Suppressor macrophage treated with lipopolysaccharide for 4 hours (primary cell): ENCODE measurements at regions not wholly inside any gene's neighbourhood (a gene's known extent, or its start where the extent isn't known, plus 50 kb on each side); places are given as distances from the start of the nearest gene placed in this dataset.

Experiments used
- DNase-seq: peaks from one replicate; pipeline ENCODE4 v3.0.0-alpha.2; 2020

DNA sequence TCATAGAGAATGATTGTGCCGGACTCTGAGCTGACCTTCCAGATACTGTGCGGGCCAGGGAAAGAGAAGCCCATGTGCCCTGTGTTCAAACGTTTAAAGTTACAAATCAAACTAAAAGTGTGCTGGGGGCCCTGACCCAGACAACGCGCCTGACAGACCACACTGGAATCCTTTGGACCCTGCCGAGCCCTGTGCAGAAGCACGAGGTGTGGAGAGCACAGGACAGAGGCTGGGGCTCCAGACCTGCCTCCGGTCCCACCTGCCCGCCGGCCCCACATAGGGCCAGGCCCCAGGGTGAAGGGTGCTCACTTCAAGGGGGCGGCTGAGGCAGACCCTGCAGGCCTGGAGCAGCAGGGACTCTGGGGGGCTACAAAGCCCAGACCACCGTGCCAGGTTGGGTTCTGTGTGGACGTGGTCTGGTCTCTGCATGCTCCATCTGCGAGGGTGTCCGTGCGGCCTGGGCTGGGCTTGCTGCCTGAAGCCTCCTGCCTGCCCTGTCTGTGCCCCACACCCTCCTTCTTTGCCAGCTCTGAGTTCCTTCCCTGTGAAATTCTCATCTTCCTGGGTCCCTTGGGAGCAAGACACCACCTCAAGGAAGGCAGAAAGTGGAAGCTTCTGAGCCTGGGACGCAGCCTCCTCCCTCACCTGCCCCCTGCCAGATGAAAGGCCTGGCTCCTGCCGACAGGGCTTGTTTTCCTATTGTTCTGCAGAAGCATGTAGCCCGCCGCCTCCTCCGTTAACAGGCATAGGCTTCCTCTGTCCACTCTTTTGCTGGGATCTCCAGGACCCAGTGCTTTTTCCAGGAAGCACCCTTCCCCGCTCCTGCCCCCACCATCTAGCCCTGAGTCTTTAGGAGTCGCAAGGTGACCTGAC is 186.2 kb downstream of the ERMARD start:
- DNase-seq, result no peak

DNA sequence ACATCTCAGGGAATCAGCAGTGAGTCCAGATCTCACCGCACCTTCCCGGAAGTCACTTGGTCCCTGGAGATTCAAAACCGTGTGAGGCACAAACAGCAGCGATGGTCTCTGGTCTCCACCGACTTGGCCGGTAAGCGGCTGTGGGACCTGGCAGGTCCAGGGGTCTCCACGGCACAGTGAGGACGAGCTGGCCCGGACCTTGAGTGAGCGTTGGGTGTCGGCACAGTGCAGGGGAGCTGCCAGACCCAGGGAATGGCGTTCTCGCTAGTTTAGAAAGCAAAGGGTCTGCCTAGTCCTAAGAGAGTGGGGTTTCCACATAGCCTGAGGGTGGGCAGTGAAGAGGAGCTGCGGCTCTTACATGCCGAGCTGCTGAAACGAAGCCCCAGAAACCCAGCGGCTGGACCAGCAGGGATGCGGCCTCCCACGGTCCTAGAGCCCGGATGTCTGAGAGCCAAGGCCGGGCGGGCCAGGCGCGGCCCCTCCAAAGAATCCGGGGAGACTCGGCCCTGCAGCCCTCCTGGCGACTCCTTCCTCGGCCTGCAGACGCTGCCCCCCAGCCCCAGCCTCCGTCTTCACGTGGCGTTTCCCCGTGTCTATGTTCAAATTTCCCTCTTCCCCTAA is 185.0 kb downstream of the ERMARD start:
- DNase-seq, result no peak

DNA sequence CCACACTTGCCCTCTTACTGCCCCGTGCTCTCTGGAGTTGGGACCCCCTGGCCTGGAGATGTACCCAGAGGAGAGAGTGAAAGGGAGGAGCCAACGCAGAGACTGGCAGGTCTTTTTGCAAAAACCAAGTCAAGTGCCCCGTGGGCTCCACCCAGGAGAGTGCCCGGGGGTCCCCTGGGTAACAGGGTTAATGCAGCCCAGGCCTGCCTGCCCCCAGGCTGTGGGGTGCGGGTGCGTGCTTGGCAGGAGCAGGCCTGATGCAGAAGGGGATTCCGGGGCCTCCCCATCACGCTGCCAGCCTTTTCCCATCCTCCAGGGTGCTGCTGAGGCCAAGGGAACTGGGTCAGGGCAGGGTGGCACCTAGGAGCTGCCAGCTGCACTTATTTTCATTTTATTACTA is 184.4 kb downstream of the ERMARD start:
- DNase-seq, result no peak

DNA sequence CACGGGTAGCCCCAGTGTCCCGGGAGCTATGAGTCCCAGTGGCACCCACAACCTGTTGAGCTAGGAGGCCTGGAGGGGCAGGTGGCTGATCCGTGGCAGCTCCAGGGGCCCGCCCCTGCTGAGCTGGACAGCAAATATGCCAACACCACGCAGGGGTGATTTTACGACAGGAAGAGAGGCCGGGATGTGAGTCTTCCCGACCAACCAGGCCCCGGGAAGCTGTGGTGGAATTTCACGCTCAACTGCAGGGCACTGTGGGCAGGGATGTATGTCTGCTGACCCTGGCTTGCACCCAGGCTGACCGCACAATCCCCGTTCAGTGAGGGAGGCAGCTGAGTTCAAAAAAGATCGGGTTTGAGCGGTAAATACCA is 183.9 kb downstream of the ERMARD start:
- no peak for DNase-seq

DNA sequence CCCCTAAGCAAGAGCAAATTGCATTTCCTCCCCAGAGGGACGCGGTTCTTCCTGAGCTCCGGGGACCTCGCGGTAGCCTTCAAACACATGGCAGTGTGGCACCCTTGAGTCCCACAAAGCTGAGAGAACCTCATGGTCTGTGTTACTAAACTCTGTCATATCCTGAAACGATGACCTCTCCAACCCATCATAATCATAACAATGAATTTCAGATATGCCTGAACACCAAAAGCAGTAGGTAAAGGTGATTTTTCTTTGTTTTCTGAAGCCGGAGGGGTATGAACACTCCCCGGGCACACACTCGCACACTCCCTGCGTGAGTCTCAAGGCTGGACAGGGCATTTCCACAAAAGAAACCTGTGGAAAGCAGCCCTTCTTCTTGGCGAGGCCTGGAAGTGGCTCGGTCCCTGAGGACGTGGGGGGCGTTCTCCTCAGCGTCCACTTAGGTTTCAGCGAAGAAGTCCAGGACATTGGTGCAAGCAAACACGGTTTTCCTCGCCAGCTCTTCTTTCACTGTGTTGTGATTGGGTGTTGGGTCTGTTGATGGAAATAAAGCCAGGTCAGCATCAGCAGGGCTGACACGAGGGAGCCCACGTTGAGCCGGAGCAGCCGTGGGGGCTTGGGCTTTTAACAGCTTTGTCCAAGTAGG is 183.4 kb downstream of the ERMARD start:
- no peak for DNase-seq

DNA sequence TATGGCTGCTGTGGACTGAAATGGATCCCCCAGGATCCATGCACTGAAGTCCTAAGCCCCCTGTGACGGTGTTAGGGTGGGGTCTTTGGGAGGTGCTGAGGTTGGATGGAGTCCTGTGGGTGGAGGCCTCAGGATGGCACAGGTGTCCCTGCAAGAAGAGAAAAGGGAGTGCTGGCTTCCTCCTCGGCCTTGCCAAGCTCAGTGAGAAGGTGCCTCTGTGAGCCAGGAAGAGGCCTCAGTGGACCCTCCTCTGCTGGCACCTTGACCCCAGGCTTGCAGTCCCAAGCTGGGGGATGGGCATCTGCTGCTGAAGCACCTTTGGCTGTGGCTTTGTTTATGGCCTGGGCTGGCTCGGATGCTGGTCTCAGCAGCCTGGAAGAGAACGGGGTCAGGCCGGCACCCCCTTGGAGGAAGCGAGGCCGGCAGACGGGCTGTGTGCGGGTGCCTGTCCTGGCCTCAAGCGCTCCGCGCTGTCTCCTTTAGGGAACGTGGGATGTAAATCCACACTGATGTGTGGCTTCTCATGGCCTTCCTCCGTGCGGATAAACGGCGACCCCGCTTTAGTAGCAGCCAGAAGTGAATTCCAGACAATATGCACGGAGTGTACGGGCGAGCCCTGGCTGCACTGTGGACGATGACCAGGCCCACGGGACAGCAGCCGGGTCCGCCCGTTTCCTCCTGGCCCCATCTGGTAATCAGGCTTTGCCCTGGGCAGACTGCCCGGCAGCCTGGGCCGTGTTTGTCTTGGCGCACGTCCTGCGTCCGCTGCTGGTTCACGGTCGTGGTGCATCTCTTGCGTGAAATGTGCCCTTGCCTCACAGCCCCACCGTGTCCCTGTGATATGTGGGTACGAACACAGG is 182.6 kb downstream of the ERMARD start:
- no peak for DNase-seq

DNA sequence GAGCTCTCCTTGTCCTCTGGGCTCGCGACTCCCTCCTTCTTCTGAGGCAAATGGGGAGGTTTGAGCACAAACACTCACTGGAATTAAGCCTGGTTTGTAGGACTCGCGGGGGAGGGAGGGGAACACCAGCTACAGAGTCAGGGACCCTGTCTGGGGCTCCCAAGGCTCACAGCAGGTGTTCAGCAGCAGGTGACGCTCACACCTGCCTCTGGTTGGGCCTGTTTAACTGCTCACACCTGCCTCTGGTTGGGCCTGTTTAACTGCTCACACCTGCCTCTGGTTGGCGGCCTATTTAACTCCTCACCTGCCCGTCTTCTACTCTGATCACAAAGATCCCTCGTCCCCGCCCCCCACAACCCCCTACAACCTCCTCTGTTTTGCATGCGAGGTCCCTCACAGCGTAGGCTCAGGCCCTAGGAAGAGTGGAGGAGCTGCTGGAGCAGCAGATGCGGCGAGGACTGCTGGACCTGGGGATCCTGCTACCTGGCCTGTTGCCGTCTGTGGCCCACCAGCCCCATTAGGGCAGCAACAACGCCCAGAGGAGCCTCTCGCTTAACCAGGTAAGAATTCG is 181.9 kb downstream of the ERMARD start:
- DNase-seq, result no peak

DNA sequence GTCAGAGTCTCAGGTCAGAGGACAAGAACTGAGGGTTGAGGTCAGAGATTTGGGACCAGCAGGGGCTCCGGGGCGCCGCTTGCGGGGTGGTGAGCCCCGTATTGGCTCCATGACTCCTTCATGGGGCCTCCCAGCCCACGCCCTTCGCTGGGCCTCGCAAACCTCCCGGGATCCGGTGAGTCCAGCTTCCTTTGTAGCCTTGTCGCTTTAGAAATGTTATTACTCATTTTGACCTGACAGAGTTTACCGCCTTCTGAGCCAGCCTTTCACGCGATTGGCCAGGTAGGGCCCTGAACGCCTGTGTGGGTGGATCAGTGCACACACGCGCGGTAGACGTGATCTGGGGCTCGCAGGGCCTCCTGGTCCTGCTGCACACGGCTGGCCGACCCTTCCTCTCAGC is 181.1 kb downstream of the ERMARD start:
- no peak for DNase-seq

DNA sequence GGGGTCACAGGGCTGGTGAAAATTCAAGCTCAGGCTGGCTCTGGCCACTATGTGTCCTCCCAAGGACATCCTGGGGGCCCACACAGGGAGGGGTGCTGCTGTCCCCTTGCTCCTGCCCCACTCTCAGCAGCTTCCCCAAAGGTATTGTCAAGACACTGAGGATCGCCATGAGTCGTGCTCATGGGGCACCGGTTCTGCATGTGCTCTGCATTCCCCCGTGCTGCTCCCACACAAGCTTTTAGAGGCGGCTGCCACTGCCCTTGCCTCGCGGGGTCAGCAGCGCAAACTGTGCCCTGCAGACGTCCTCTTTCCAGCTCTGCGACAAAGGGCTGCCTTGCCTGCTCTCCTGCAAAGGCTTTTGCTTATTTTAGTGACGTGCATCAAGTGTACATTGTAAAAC is 179.8 kb downstream of the ERMARD start:
- DNase-seq, result no peak

DNA sequence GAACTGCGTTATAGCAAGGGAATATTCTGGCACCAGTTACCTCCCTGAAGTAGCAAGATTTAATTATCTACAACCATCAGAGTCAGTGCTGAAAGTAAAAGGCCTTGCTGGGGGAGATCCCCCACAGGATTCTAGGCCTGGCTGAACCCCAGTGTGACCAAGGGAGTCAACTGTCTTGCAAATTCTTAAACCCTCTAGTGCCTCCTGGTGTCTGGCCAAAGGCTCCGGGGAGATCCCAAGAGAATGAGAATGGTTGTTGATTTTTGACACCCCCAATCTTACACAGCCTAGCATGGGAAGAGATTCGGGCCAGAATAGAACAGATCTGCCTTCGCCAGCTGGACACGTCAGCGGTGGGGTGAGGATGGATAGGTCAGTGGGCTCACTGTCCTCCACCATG is 179.4 kb downstream of the ERMARD start:
- DNase-seq, result no peak

DNA sequence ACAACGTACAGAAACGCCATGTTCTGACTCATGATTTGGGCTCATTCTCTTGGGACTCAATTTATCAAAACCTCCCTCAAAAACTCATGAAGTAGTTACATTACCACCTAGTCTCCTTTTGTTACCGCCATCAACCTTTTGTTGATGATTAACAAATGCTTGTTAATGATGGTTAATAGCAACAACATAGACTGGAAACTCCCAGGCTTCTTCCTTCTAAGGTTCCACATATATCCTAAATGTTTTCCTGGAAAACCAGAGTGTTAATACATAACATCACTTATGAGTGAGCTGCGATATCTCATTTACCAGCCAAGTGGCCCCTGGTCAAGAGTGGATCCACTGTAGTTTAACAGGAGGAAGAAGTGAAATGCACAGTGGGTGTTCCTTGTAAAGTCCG is 176.3 kb downstream of the ERMARD start:
- no peak for DNase-seq

DNA sequence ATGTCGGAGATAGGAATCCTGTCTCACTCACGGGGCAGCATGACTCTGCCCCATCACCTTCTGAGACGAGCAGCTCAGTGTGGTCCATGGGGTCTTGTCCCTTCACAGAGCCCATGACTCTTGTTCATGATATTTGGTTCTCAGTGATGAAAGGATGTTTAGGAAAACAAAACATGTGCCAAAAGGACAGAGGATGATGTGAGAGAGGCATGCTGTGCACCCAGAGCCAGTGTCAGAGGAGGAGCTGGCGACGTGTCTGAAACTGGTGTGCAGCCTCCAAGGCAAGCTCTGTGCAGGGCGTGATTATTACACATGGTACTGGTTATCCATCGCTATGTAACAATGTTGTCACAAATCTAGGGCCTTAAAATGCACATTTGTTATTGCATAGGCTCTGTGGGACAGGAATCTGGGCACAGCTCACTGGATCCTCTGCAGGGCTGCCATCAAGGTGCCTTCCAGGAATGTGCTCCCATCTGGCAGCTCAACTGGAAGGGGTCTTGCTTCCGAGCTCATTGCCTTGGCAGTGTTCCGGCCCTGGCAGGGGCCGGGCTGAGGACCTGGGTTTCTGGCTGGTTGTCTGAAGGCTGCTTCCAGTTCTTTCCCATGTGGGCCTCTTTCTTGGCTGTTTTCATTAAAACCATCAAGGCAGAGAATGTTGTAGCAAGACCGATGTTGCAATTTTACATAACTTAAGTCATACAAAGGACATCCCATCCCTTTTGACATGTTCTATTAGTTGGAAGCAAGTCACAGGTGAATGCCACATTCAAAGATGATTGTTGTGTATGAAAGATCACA is 175.4 kb downstream of the ERMARD start:
- DNase-seq, result no peak

DNA sequence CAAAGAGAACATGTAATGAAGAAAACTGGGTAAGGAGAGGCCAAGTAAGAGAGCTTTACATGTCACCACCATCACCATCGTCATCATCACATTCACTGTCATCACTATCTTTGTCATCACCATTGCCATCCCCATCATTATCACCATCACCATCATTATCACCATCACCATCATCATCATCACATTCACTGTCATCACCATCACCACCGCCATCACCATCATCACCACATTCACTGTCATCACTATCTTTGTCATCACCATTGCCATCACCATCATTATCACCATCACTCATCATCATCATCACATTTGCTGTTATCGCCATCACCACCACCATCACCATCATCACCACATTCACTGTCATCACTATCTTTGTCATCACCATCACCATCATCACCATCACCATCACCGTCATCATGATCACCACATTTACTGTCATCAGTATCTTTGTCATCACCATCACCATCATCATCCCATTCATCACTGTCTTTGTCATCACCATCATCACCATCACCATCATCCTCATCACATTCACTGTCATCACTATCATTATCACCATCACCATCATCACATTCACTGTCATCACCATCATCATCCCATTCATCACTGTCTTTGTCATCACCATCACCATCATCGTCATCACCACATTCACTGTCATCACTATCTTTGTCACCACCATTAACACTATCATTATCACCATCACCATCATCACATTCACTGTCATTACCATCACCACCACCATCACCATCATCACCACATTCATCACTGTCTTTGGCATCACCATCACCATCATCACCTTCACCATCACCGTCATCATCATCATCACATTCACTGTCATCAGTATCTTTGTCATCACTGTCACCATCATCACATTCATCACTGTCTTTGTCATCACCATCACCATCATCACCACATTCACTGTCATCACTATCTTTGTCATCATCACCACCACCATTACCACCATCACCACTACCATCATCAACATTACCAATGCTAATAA is 172.3 kb downstream of the ERMARD start:
- DNase-seq, result no peak

DNA sequence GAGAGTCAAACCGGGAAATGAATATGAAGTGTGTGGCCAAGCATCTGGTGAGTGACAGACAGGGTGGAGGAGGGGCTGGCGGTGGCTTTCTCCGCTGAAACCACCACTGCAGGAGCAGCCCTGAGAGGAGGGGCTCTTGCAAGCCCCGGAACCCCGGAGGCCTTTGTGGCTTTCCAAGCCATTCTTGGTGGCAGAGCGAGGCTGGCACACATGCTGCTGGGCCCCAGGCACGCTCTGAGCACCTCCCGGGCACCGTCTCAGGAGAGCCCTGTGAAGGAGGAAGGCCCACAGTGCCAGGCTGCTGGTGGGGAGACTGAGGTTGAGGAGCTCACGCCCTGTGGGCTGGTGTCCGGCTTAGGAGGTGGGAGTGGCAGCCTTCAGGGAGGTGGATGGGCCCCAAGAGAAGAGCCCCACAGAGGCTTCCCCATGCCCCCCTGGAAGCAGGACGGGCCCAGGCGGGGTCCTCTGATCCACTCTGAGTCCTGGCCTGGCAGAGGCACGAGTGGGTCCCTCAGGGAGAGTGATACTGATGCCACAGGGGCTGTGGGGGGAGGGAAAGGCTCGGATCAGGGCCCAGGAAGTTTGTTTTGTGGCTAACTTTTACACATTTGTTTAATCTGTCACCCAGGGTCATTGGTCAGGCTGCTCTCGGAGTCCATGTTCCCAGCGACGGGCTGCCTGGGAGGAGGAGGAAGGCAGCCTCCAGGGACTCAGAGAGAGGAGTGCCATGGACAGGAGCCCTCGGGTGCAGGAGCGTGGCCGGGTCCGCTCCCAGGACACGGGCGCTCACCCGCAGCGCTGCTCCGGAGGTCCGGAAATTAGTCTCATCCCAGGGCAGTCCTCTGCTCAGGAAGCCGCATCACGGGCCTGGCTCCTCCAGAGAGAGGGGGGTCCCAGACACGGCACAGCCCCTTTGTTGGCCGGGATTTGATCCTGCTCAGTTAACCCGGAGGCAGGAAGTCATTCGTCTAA is 170.7 kb downstream of the ERMARD start:
- DNase-seq, result no peak

DNA sequence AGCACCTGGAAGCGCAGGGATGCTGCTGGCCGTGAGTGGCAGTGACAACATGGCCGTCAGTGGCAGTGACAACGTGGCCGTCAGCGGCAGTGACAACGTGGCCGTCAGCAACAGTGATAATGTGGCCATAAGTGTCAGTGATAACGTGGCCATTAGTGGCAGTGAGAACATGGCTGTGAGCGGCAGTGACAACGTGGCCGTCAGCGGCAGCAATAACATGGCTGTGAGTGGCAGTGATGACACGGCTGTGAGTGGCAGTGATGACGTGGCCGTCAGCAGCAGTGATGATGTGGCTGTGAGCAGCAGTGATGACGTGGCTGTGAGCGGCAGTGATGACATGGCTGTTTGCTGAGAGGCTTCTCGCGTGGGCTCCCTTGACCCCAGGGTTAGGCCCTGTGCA is 169.8 kb downstream of the ERMARD start:
- DNase-seq, result no peak

DNA sequence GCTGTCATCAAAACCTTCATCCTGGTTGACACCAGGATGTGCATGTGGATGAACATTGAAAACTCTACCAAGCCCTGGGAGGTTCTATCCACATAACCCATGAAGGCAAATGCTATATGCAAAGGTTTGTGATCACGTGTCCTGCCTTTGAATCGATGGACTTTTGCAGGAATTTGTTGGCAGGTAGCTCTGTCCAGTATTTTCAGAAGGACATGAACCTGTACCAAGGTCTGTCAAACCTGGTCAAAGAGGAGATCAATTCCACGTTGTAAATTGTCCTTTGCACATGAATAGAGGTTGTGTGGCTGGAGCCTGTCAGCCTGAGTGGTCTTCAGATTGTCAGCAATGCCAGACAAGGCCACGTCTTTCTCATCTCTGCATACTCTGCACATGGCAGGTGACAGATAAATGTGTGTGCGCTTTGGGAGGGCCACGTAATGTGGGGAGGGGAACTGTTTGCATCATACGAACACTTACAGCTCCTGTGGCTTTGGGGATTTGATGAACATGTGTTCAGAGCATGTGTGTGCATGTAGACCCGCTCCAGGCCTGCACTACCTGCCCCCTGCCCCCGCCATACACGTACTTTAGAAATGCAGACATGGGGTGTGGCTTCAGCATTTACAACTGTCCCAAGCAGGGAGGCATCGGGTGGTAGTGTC is 169.1 kb downstream of the ERMARD start:
- DNase-seq, result no peak

DNA sequence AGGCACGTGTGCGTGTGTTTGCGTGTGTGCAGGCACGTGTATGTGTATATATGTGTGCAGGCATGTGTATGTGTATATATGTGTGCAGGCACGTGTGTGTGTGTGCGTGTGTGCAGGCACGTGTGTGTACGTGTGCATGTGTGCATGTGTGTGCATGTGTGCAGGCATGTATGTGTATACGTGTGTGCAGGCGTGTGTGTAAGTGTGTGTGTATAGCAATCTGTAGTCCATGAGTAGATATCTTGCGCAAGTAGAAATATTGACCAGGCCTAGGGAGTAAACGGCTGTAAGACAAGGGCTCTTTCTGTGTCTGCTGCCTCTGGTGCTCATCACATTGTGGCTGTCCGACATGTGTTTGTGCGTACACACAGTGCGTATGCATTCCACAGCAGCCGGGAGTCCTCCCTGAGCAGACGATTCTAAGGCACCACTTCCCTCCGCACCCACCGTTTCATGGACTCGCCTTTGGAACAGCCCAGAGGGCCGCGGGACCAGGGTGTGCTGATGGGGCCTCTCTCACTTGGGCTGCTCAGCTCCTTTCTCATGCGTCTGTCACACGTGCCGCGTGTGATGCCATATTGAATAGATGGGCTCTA is 167.6 kb downstream of the ERMARD start:
- DNase-seq, result no peak

DNA sequence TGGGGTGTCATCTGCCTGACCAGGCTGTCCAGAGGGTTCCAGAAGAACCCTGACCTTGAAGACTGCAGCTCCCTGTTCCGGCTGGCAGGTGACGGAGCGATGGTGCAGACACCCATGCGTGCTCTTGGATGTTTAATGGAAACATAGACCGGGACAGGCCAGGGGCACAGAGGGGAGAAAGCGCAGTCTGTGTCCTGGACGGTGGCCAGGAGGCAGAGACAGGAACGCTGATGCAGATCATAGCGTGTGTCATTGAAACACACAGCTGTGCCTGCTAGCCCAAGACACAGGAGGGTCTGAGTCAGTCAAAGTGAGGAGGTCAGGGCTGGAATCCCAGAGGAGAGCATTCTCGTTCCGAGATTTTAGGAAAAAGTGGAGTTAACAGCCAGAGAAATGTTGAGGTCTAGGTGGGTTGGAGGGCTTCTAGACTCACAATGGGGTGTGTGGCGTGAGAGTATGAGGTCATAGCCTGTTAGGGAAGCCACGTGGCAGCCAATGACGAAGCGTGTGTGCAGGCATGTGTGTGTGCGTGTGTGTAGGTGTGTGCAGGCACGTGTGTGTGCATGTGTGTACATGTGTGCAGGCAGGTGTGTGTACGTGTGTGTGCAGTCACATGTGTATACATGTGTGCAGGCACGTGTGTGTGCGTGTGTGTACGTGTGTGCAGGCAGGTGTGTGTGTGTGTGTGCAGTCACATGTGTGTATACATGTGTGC is 167.0 kb downstream of the ERMARD start:
- DNase-seq, result no peak
